HG03469 (cell line): ENCODE measurements at regions not wholly inside any gene's neighbourhood (a gene's known extent, or its start where the extent isn't known, plus 50 kb on each side); places are given as distances from the start of the nearest gene placed in this dataset.
"Not testable (repeated sequence)": the region's sequence is repeated elsewhere in the genome, so short reads cannot be mapped to it uniquely, and the experiment has no call there.

Source experiments
- ATAC-seq: cut with Tn5 transposase; IDR thresholded peaks from one replicate; pipeline ENCODE4 v1.9.1; 2021; ENCODE audit warnings: mild to moderate bottlenecking, moderate library complexity, moderate number of reproducible peaks; ENCODE audit not compliant: unreplicated experiment

GRCh38 chr5:30287890-30288289, 905.6 kb upstream of the CDH6 start:
- no peak for ATAC-seq

GRCh38 chr5:30279237-30279636, 914.2 kb upstream of the CDH6 start:
- ATAC-seq = no peak

GRCh38 chr5:30267026-30267425, 926.5 kb upstream of the CDH6 start:
- no peak for ATAC-seq

- no peak for ATAC-seq
Measured at GRCh38 chr5:30239331-30240022, 954.0 kb upstream of the CDH6 start.

- no peak for ATAC-seq
Measured at GRCh38 chr5:30237189-30237588, 956.3 kb upstream of the CDH6 start.

GRCh38 chr5:30209755-30210154, 983.7 kb upstream of the CDH6 start:
- no peak for ATAC-seq

GRCh38 chr5:30197662-30198061, 995.8 kb upstream of the CDH6 start:
- ATAC-seq = no peak

- ATAC-seq = no peak
Measured at GRCh38 chr5:30195036-30195435, 998.5 kb upstream of the CDH6 start.

- no peak for ATAC-seq
Measured at GRCh38 chr5:30194595-30194994, 998.9 kb upstream of the CDH6 start.

GRCh38 chr5:30183795-30184194, 1009.7 kb upstream of the CDH6 start:
- ATAC-seq = no peak

- ATAC-seq = no peak
Measured at GRCh38 chr5:30156156-30156555, 1037.3 kb upstream of the CDH6 start.

GRCh38 chr5:30152431-30152830, 1041.1 kb upstream of the CDH6 start:
- ATAC-seq = no peak

GRCh38 chr5:30150231-30150630, 1043.3 kb upstream of the CDH6 start:
- no peak for ATAC-seq

GRCh38 chr5:30149526-30149925, 1044.0 kb upstream of the CDH6 start:
- ATAC-seq = no peak

GRCh38 chr5:30147976-30148375, 1045.5 kb upstream of the CDH6 start:
- ATAC-seq = no peak

GRCh38 chr5:30144059-30144458, 1049.4 kb upstream of the CDH6 start:
- not testable (repeated sequence) for ATAC-seq

- ATAC-seq = no peak
Measured at GRCh38 chr5:30142432-30142831, 1051.1 kb upstream of the CDH6 start.

GRCh38 chr5:30121043-30121442, 1072.4 kb upstream of the CDH6 start:
- ATAC-seq = no peak

GRCh38 chr5:30117135-30117534, 1076.4 kb upstream of the CDH6 start:
- ATAC-seq = no peak

- no peak for ATAC-seq
Measured at GRCh38 chr5:30113542-30113941, 1079.9 kb upstream of the CDH6 start.

GRCh38 chr5:30112867-30113266, 1080.6 kb upstream of the CDH6 start:
- no peak for ATAC-seq

GRCh38 chr5:30108051-30108450, 1085.4 kb upstream of the CDH6 start:
- no peak for ATAC-seq

- no peak for ATAC-seq
Measured at GRCh38 chr5:30106596-30106995, 1086.9 kb upstream of the CDH6 start.
